LoVo (cell line): ENCODE measurements at regions not wholly inside any gene's neighbourhood (a gene's known extent, or its start where the extent isn't known, plus 50 kb on each side); places are given as distances from the start of the nearest gene placed in this dataset.
A peak's percentile ranks its signal among the peaks of the same experiment; 100 is the strongest.

Source experiments
- DNase-seq: peaks from one replicate; pipeline ENCODE4 v3.0.0-alpha.2; 2016; ENCODE audit warnings: low spot score

- DNase-seq = no peak
These were observed 456.2 kb upstream of the MEX3C start for GRCh38 chr18:51653507-51654213.

- no peak for DNase-seq
These were observed 457.2 kb upstream of the MEX3C start for GRCh38 chr18:51654488-51655326.

- DNase-seq = no peak
These were observed 457.8 kb upstream of the MEX3C start for GRCh38 chr18:51655327-51655698.

- no peak for DNase-seq
These were observed 458.8 kb upstream of the MEX3C start for GRCh38 chr18:51656249-51656648.

GRCh38 chr18:51658436-51658835, 461.0 kb upstream of the MEX3C start:
- no peak for DNase-seq

- DNase-seq = no peak
These were observed 462.3 kb upstream of the MEX3C start for GRCh38 chr18:51659781-51660180.

- DNase-seq = no peak
These were observed 462.8 kb upstream of the MEX3C start for GRCh38 chr18:51660188-51660715.

GRCh38 chr18:51664236-51664635, 466.8 kb upstream of the MEX3C start:
- DNase-seq = no peak

GRCh38 chr18:51666763-51667191, 469.3 kb upstream of the MEX3C start:
- no peak for DNase-seq

GRCh38 chr18:51668101-51668500, 470.6 kb upstream of the MEX3C start:
- peak; percentile 44 for DNase-seq

- no peak for DNase-seq
These were observed 471.1 kb upstream of the MEX3C start for GRCh38 chr18:51668607-51669006.

- no peak for DNase-seq
These were observed 489.1 kb upstream of the MEX3C start for GRCh38 chr18:51686590-51686989.

- no peak for DNase-seq
These were observed 490.5 kb upstream of the MEX3C start for GRCh38 chr18:51687845-51688585.

- DNase-seq = no peak
These were observed 495.1 kb upstream of the MEX3C start for GRCh38 chr18:51692612-51693011.

- no peak for DNase-seq
These were observed 513.9 kb upstream of the MEX3C start for GRCh38 chr18:51711298-51711889.

- DNase-seq = no peak
These were observed 515.3 kb upstream of the MEX3C start for GRCh38 chr18:51712821-51713220.

GRCh38 chr18:51716277-51716676, 518.8 kb upstream of the MEX3C start:
- DNase-seq = no peak

- no peak for DNase-seq
These were observed 523.9 kb upstream of the MEX3C start for GRCh38 chr18:51721388-51721787.

GRCh38 chr18:51721996-51722395, 524.5 kb upstream of the MEX3C start:
- no peak for DNase-seq

GRCh38 chr18:51724790-51725721, 527.6 kb upstream of the MEX3C start:
- DNase-seq = no peak

GRCh38 chr18:51726614-51727013, 529.1 kb upstream of the MEX3C start:
- no peak for DNase-seq
